RWPE1 (cell line): ENCODE measurements at regions not wholly inside any gene's neighbourhood (a gene's known extent, or its start where the extent isn't known, plus 50 kb on each side); places are given as distances from the start of the nearest gene placed in this dataset.

Experiments
- CTCF ChIA-PET: fragments of 350-600 bp; sonication (Branson Sonifier 250); formaldehyde crosslinking; extraction: SDS; loops from one replicate; lab custom pipeline; 2021; lab: Yijun Ruan, JAX
- POLR2A ChIA-PET: fragments of 400-600 bp; formaldehyde crosslinking; extraction: SDS; loops from one replicate; lab custom pipeline; 2020; ENCODE audit warnings: antibody characterized with exemption; ENCODE audit not compliant: low non-redundant PET; lab: Yijun Ruan, JAX
- DNase-seq: peaks from one replicate; pipeline ENCODE4 v3.0.0; 2012; ENCODE audit warnings: low spot score
- H3K27ac ChIP-seq: fragments of 450-650 bp; 2 replicates; pipeline ENCODE4 v1.5.1; 2017
- TF ChIP-seq, protein P1 (sequence below): fragments of 450-650 bp; conservative IDR thresholded peaks from 2 replicates; pipeline ENCODE4 v1.5.1; 2017; ENCODE audit warnings: low read depth, mild to moderate bottlenecking

DNA sequence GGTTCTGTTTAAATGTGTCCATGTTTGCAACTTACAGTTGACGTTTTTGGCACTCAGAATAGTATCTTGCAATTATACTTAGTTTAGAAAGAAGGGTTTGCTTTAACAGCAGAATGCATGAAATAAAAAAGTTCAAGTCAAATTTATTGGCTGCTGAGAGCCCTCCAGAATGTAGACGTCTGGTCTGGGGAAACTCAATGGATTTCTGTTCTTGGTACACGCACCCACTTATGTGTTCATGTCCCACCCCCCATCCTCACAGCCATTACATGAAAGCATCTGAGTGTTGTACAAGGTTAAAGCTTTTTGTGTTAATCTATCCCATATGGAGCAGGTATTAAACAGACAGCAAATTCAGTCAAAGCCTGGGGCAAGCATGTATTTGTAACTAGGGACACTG is 219.5 kb downstream of the SOX11 start:
- no peak overlapping the region for H3K27ac ChIP-seq
- TF ChIP-seq, protein P1, sequence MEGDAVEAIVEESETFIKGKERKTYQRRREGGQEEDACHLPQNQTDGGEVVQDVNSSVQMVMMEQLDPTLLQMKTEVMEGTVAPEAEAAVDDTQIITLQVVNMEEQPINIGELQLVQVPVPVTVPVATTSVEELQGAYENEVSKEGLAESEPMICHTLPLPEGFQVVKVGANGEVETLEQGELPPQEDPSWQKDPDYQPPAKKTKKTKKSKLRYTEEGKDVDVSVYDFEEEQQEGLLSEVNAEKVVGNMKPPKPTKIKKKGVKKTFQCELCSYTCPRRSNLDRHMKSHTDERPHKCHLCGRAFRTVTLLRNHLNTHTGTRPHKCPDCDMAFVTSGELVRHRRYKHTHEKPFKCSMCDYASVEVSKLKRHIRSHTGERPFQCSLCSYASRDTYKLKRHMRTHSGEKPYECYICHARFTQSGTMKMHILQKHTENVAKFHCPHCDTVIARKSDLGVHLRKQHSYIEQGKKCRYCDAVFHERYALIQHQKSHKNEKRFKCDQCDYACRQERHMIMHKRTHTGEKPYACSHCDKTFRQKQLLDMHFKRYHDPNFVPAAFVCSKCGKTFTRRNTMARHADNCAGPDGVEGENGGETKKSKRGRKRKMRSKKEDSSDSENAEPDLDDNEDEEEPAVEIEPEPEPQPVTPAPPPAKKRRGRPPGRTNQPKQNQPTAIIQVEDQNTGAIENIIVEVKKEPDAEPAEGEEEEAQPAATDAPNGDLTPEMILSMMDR = no peak
- CTCF ChIA-PET = no interaction called here
- DNase-seq = no peak
- POLR2A ChIA-PET = no interaction called here

DNA sequence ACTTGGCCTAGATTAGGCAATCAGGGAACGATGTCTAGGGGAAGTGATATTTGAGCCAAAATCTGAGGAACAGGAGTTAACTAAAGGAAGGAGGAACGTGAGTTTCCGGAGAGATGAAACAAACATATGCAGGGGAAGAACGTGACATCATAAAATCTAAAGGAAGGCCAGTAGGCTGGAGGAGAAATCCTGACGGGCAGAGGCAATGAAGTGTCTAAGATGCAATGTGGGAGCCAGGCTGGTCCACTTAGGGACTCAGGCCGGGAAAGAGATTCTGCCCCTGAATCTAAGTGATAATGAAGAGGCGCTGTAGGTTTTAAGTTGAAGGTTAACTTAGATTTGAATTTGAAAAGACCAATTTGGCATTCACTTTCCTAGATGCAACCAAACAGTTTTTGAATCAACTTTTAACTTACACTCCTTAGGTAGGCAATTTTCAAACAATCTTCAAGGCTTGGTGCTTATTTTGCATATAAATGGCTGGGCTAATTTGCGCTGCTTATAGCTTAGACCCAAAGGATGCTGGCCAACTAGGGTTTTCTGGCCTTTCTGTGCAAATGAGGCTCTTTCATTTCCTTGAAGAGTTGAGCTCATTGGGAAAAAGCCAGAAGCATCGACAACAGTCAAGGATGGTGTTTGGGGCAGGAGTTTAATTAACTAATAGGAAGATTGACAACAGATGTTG is 221.7 kb downstream of the SOX11 start:
- CTCF ChIA-PET = no interaction called here
- TF ChIP-seq, protein P1 = no peak
- H3K27ac ChIP-seq = no peak overlapping the region
- DNase-seq = no peak
- POLR2A ChIA-PET = no interaction called here

DNA sequence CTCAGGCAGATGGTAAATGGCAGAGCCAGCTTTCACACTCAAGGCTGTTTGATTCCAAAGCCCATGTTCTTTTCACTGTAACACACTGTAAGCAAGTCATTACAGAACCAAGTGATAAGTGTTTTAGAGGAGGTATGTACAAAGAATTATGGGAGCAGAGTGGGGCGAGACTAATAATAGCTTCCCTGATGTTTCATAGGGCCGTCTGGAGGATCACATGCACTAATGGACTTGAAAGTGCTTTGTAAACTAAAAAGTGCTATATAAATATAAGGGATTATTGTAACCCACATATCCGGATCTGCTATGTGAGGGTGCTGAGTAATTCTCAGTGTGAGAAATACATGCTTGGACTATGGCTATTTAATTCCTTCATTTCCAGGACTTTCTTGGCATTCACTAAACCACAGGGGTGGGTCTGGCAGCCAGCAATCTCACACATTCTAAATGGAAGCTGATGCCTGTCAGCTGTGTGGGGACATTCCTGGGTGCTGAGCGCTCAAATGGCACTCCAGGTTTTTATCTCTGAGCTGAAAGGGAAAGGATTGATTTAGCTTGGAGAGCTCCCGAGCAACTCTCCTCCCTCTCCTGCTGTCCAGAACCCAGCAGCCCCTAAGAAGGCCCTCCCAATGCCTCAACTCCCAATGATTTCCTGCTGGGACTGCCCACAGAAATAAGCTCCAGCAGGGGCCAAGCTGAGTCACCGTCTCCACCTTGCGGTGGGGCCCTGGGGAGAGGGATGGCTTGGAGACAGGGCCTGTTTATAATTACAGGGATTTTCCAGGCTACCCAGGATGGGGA is 222.8 kb downstream of the SOX11 start:
- CTCF ChIA-PET = no interaction called here
- no peak for DNase-seq
- TF ChIP-seq, protein P1 = no peak
- POLR2A ChIA-PET = no interaction called here
- H3K27ac ChIP-seq = no peak overlapping the region

DNA sequence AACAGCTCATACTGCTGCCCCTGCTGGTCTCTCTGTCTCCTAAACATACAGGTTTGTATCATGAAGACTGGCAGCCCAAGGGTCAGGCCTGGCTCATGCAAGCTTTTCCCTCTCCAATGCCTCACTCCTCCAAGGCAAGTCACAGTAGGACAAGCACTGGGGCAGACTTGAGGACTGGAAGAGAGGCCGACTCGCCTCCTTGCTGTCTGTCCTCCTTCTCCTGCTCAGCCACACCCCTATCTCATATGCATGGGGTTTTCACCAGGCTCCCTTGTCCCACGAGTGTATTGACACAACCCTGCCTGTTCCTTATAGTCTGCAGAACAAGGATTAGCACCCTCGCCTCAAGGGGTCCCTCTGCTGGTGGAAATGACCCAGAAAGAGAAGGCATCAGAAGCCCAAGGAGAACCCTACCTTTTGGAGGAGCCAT is 223.7 kb downstream of the SOX11 start:
- POLR2A ChIA-PET = no interaction called here
- H3K27ac ChIP-seq = no peak overlapping the region
- TF ChIP-seq, protein P1 = no peak
- CTCF ChIA-PET = interaction anchor here (0.7 kb wide), 1 partner anchor 349 kb away, joined by 3 read pairs; no protein-coding TSS in a partner anchor
- DNase-seq = no peak

DNA sequence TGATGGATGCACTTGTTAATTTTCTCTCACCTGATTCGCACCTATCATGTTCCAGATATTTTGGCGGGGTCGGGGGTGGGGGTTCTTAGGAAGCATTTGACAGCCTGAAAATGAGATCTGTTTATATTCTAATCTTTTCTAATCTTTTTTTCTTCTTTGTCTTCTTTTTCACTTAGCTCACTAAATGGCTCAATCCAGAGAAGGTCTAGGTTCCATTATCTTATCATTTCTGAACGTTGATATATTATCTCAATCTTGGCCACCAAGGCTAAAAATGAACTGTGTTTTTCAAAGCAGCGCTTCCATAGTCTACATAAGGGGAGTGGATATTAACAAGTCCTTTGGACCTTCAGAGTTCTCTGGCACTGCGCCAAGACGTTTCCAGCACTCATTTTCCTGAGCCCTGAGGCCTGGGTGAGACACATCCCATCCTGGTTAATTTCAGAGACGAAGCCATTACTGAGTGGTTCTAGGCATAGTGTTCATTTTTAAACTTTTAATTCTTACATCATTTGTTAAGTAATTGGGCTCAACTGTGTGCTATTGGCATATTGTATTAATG is 229.0 kb downstream of the SOX11 start:
- TF ChIP-seq, protein P1 = no peak
- no peak for DNase-seq
- ChIA-PET CTCF (no interaction called here), POLR2A (no interaction called here)
- H3K27ac ChIP-seq = no peak overlapping the region
